Skin epidermis (tissue), 12 donors: ENCODE measurements at regions not wholly inside any gene's neighbourhood (a gene's known extent, or its start where the extent isn't known, plus 50 kb on each side); places are given as distances from the start of the nearest gene placed in this dataset.

Experiments
- H3K27ac ChIP-seq, 21 experiments: fragments of 200-600 bp; sonication (generic) in 11 of 21; one replicate each; pipeline ENCODE4 v1.5.0; 2020; ENCODE audit warnings: mild to moderate bottlenecking in 3 of 21, inconsistent platforms in 2 of 21, moderate library complexity in 2 of 21
- H3K4me3 ChIP-seq, 7 experiments: fragments of 200-600 bp; sonication (generic) in 2 of 7; one replicate each; pipeline ENCODE4 v1.5.0; 2020; ENCODE audit warnings: inconsistent platforms in 2 of 7, mild to moderate bottlenecking in 2 of 7, moderate library complexity in 1 of 7

- Histone ChIP-seq H3K4me3 (no peak overlapping the region), H3K27ac (no peak overlapping the region)
Observed at GRCh38 chr4:187017147-187017546, 293.5 kb upstream of the FAT1 start.

GRCh38 chr4:187019896-187020295 is 296.2 kb upstream of the FAT1 start:
- Histone ChIP-seq H3K4me3 (no peak overlapping the region), H3K27ac (no peak overlapping the region)

GRCh38 chr4:187020676-187021075 is 297.0 kb upstream of the FAT1 start:
- H3K4me3 ChIP-seq, result no peak overlapping the region
- H3K27ac ChIP-seq, result no peak overlapping the region

GRCh38 chr4:187021436-187022205 is 298.0 kb upstream of the FAT1 start:
- H3K27ac ChIP-seq, result no peak overlapping the region
- H3K4me3 ChIP-seq, result no peak overlapping the region

- no peak overlapping the region for H3K27ac ChIP-seq
- H3K4me3 ChIP-seq, result no peak overlapping the region
Observed at GRCh38 chr4:187027272-187027671, 303.6 kb upstream of the FAT1 start.

- no peak overlapping the region for H3K27ac ChIP-seq
- H3K4me3 ChIP-seq, result no peak overlapping the region
Observed at GRCh38 chr4:187042251-187042650, 318.6 kb upstream of the FAT1 start.

- Histone ChIP-seq H3K27ac (no peak overlapping the region), H3K4me3 (no peak overlapping the region)
Observed at GRCh38 chr4:187046471-187046870, 322.8 kb upstream of the FAT1 start.

GRCh38 chr4:187059021-187059420 is 335.4 kb upstream of the FAT1 start:
- Histone ChIP-seq H3K27ac (no peak overlapping the region), H3K4me3 (no peak overlapping the region)

- Histone ChIP-seq H3K4me3 (no peak overlapping the region), H3K27ac (no peak overlapping the region)
Observed at GRCh38 chr4:187059895-187060294, 336.2 kb upstream of the FAT1 start.

GRCh38 chr4:187060551-187060950 is 336.9 kb upstream of the FAT1 start:
- H3K4me3 ChIP-seq, result no peak overlapping the region
- H3K27ac ChIP-seq, result no peak overlapping the region

- H3K27ac ChIP-seq, result no peak overlapping the region
- H3K4me3 ChIP-seq, result no peak overlapping the region
Observed at GRCh38 chr4:187063251-187063650, 339.6 kb upstream of the FAT1 start.

GRCh38 chr4:187064033-187064432 is 340.4 kb upstream of the FAT1 start:
- no peak overlapping the region for H3K4me3 ChIP-seq
- H3K27ac ChIP-seq, result no peak overlapping the region

GRCh38 chr4:187065396-187065795 is 341.7 kb upstream of the FAT1 start:
- no peak overlapping the region for H3K4me3 ChIP-seq

GRCh38 chr4:187065806-187066205 is 342.1 kb upstream of the FAT1 start:
- Histone ChIP-seq H3K27ac (no peak overlapping the region), H3K4me3 (no peak overlapping the region)

More at GRCh38 chr4:187065396-187065795, 341.7 kb upstream of the FAT1 start:
- no peak overlapping the region for H3K27ac ChIP-seq

- Histone ChIP-seq H3K4me3 (no peak overlapping the region), H3K27ac (no peak overlapping the region)
Observed at GRCh38 chr4:187069398-187069797, 345.7 kb upstream of the FAT1 start.

GRCh38 chr4:187070158-187070557 is 346.5 kb upstream of the FAT1 start:
- Histone ChIP-seq H3K4me3 (no peak overlapping the region), H3K27ac (no peak overlapping the region)

GRCh38 chr4:187070740-187071139 is 347.1 kb upstream of the FAT1 start:
- no peak overlapping the region for H3K27ac ChIP-seq
- H3K4me3 ChIP-seq, result no peak overlapping the region

- no peak overlapping the region for H3K4me3 ChIP-seq
- H3K27ac ChIP-seq, result no peak overlapping the region
Observed at GRCh38 chr4:187071946-187072600, 348.4 kb upstream of the FAT1 start.

- no peak overlapping the region for H3K27ac ChIP-seq
- H3K4me3 ChIP-seq, result no peak overlapping the region
Observed at GRCh38 chr4:187073820-187074219, 350.2 kb upstream of the FAT1 start.

- Histone ChIP-seq H3K4me3 (no peak overlapping the region), H3K27ac (no peak overlapping the region)
Observed at GRCh38 chr4:187075514-187075913, 351.9 kb upstream of the FAT1 start.

- Histone ChIP-seq H3K27ac (no peak overlapping the region), H3K4me3 (no peak overlapping the region)
Observed at GRCh38 chr4:187077744-187078401, 354.2 kb upstream of the FAT1 start.
